ENCODE measurements at regions not wholly inside any gene's neighbourhood (a gene's known extent, or its start where the extent isn't known, plus 50 kb on each side); places are given as distances from the start of the nearest gene placed in this dataset.

DNA sequence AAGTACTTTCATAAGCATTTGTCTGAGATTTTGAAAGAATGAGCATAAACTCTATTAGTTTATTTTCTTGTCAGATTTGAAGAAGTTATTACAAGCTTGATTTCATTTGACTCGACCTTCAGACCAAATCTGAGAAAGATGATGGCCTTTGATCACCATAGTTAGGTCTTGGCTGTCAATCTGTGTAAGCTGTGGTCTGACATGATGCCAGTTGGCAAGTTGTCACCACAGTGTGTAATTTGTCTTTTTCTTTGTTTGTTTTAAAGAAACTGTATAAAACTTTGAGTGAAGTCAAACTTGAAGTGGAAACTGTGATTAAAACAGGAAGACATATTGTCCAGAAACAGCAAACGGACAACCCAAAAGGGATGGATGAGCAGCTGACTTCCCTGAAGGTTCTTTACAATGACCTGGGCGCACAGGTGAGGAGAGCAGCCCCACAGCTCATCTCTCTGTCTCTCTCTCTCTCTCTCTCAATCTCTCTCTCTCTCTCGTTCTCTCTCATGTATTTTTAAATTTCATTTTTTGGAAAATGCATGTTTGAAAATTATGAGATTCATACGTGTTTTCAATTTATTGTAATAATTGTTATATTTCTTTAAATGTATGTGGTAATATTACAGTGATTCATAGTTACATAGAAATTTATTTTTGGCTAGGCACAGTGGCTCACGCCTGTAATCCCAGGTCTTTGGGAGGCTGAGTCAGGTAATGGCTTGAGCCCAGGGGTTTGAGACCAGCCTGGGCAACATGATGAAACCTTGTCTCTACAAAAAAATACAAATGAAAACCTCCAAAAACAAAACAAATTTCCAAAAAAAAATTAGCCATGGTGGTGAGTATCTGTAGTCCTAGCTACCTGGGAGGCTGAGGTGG, 208.1 kb downstream of the UTRN start:
- H2AK5ac ChIP-seq (ENCODE audit: low read depth, low read length), result no peak overlapping the region
- no peaks in the 10 kb centered on the region; a peak in 1 of 4 replicates for H3K9me3 ChIP-seq (ENCODE audit: insufficient read depth in 2 of 2, low read depth in 1 of 2, low read length in 1 of 2)
- no peak overlapping the region for H2BK20ac ChIP-seq (ENCODE audit: low read length)
- DNase-seq (ENCODE audit: low read depth in 1 of 2, low spot score in 2 of 2) (no peak), FAIRE-seq (no peak)
- no peak overlapping the region for H3K14ac ChIP-seq (ENCODE audit: insufficient read length)
- H2BK12ac ChIP-seq (ENCODE audit: low read depth, low read length), result no peak overlapping the region
- no peak overlapping the region for H3K4me3 ChIP-seq (ENCODE audit: extremely low read depth in 1 of 4, insufficient read depth in 2 of 4, low read depth in 3 of 4, low read length in 4 of 4)
- no peak overlapping the region for H3K4me2 ChIP-seq (ENCODE audit: insufficient read depth in 1 of 2, low read depth in 2 of 2, low read length in 2 of 2)
- CTCF ChIA-PET (ENCODE audit: partially characterized antibody), result interaction anchor here (0.7 to 1.5 kb wide), 2 partner anchors 12 to 531 kb away, joined by 3 to 5 read pairs; no protein-coding TSS in a partner anchor
- H2BK15ac ChIP-seq (ENCODE audit: low read length), result no peak overlapping the region
- H3K23ac ChIP-seq (ENCODE audit: insufficient read length), result no peak overlapping the region
- no peaks in the 10 kb centered on the region for H3K79me2 ChIP-seq (ENCODE audit: control insufficient read depth in 1 of 2, insufficient read depth in 2 of 2, low read length in 2 of 2)
- no peaks in the 10 kb centered on the region for H3K79me1 ChIP-seq (ENCODE audit: low read depth, low read length)
- peaks cover 0 to 38% (median 16%) of the 10 kb centered on the region in 4 experiments; a peak in 6 of 8 replicates for H3K36me3 ChIP-seq (ENCODE audit: control insufficient read depth in 2 of 4, insufficient read depth in 4 of 4, low read length in 3 of 4)
- no peaks in the 10 kb centered on the region for H3K4me1 ChIP-seq (replicated peaks in 1 of 4; ENCODE audit: control insufficient read depth in 3 of 4, insufficient read depth in 4 of 4, low read length in 3 of 4)
- no peaks in the 10 kb centered on the region for H3K27me3 ChIP-seq (replicated peaks in 1 of 4; ENCODE audit: control insufficient read depth in 3 of 4, extremely low read depth in 1 of 4, insufficient read depth in 3 of 4, low read length in 3 of 4)
- H4K91ac ChIP-seq (replicated peaks; ENCODE audit: insufficient read length, low read length), result no peak overlapping the region
- no peak overlapping the region for H3K56ac ChIP-seq (replicated peaks; ENCODE audit: insufficient read length, low read depth, low read length)
- no peak overlapping the region for H2AFZ ChIP-seq (ENCODE audit: low read length)
- no peaks in the 10 kb centered on the region for H4K20me1 ChIP-seq (replicated peaks in 1 of 2; ENCODE audit: control insufficient read depth in 1 of 2, insufficient read depth in 2 of 2, low read length in 2 of 2)
- TF ChIP-seq KDM1A (IDR thresholded peaks at IDR 0.05; ENCODE audit: borderline replicate concordance, low read length), result no peak
- TF ChIP-seq KDM5A (IDR thresholded peaks at IDR 0.05; ENCODE audit: low read length), result no peak
- no peak for TF ChIP-seq TAF1 (IDR thresholded peaks at IDR 0.05; ENCODE audit: low read depth, low read length)
- no peak for TF ChIP-seq RNF2 (IDR thresholded peaks at IDR 0.05; ENCODE audit: borderline replicate concordance, low read depth, low read length, missing control alignments, poor library complexity, severe bottlenecking)
- TF ChIP-seq TEAD4 (IDR thresholded peaks at IDR 0.05; ENCODE audit: low read depth, low read length), result no peak
- TF ChIP-seq POLR2A (IDR thresholded peaks at IDR 0.05; ENCODE audit: control extremely low read depth in 1 of 2, low read depth in 2 of 2, low read length in 2 of 2), result no peak
- TF ChIP-seq JUND (IDR thresholded peaks at IDR 0.05; ENCODE audit: low read length), result no peak
- no peak for TF ChIP-seq MAFK (IDR thresholded peaks at IDR 0.05; ENCODE audit: low read depth, low read length)
- TF ChIP-seq EZH2 (IDR thresholded peaks at IDR 0.05; ENCODE audit: low read depth, low read length, severe bottlenecking), result no peak
- TF ChIP-seq BCL11A (IDR thresholded peaks at IDR 0.05; ENCODE audit: low read depth in 2 of 2, low read length in 2 of 2), result no peak
- WGBS, 2 experiments (ENCODE audit: extremely low coverage in 1 of 2, insufficient coverage in 1 of 2, insufficient read length in 1 of 2, insufficient replicate concordance in 2 of 2, low coverage in 1 of 2, low lambda C conversion rate in 2 of 2, missing lambda C conversion rate in 1 of 2), result 94% methylated on average over 6 of the region's 6 CpGs; no CpG with 5 or more reads in 1 of the 2 experiments
- H3K23me2 ChIP-seq (ENCODE audit: low read depth, low read length), result no peaks in the 10 kb centered on the region
- no peak overlapping the region for H3K27ac ChIP-seq (ENCODE audit: low read depth, low read length)
- no peak overlapping the region for H3K9ac ChIP-seq (replicated peaks in 1 of 4; ENCODE audit: extremely low read depth in 1 of 4, low read depth in 3 of 4, low read length in 3 of 4)
- H3K4ac ChIP-seq (replicated peaks; ENCODE audit: insufficient read length, low read depth, low read length), result no peak overlapping the region
- H2BK120ac ChIP-seq (replicated peaks; ENCODE audit: low read depth, low read length), result no peak overlapping the region
- H2BK5ac ChIP-seq (ENCODE audit: low read depth, low read length), result no peak overlapping the region
- H4K5ac ChIP-seq (ENCODE audit: insufficient read length, low read depth, low read length), result no peak overlapping the region
- H4K8ac ChIP-seq (ENCODE audit: extremely low read depth, insufficient read depth, low read length), result no peak overlapping the region
- POLR2A ChIA-PET (ENCODE audit: partially characterized antibody), result no interaction called here
- no peak overlapping the region for H3K18ac ChIP-seq (ENCODE audit: extremely low read depth, low read length)

Data from H1 (cell line).